Ammon's horn (tissue), 1 donor: ENCODE measurements at regions not wholly inside any gene's neighbourhood (a gene's known extent, or its start where the extent isn't known, plus 50 kb on each side); places are given as distances from the start of the nearest gene placed in this dataset.
"Not testable (repeated sequence)": the region's sequence is repeated elsewhere in the genome, so short reads cannot be mapped to it uniquely, and the experiment has no call there.

ENCODE experiments used
- DNase-seq: peaks from one replicate; pipeline ENCODE4 v3.0.0-alpha.2; 2016; ENCODE audit warnings: low spot score

GRCh38 chr5:113721171-113721570, 207.7 kb downstream of the YTHDC2 start:
- DNase-seq = no peak

- no peak for DNase-seq
These were observed 209.5 kb downstream of the YTHDC2 start for GRCh38 chr5:113723021-113723420.

GRCh38 chr5:113735751-113736150, 222.3 kb downstream of the YTHDC2 start:
- no peak for DNase-seq

- no peak for DNase-seq
These were observed 228.7 kb downstream of the YTHDC2 start for GRCh38 chr5:113742176-113742575.

GRCh38 chr5:113742639-113743038, 229.1 kb downstream of the YTHDC2 start:
- no peak for DNase-seq

GRCh38 chr5:113748403-113748802, 234.9 kb downstream of the YTHDC2 start:
- no peak for DNase-seq

GRCh38 chr5:113749334-113749733, 235.8 kb downstream of the YTHDC2 start:
- DNase-seq = no peak

GRCh38 chr5:113753182-113753581, 239.7 kb downstream of the YTHDC2 start:
- not testable (repeated sequence) for DNase-seq

- DNase-seq = no peak
These were observed 242.0 kb downstream of the YTHDC2 start for GRCh38 chr5:113755516-113755915.

GRCh38 chr5:113757508-113757907, 244.0 kb downstream of the YTHDC2 start:
- DNase-seq = no peak

GRCh38 chr5:113759505-113759904, 246.0 kb downstream of the YTHDC2 start:
- DNase-seq = no peak

- DNase-seq = no peak
These were observed 247.0 kb downstream of the YTHDC2 start for GRCh38 chr5:113760486-113760885.

- DNase-seq = no peak
These were observed 248.1 kb downstream of the YTHDC2 start for GRCh38 chr5:113761594-113761993.

- DNase-seq = no peak
These were observed 250.9 kb downstream of the YTHDC2 start for GRCh38 chr5:113764382-113764781.

- DNase-seq = not testable (repeated sequence)
These were observed 253.3 kb downstream of the YTHDC2 start for GRCh38 chr5:113766827-113767226.

GRCh38 chr5:113770648-113771047, 257.2 kb downstream of the YTHDC2 start:
- DNase-seq = no peak

- DNase-seq = no peak
These were observed 258.0 kb downstream of the YTHDC2 start for GRCh38 chr5:113771483-113771882.

GRCh38 chr5:113776168-113776567, 262.7 kb downstream of the YTHDC2 start:
- DNase-seq = no peak

GRCh38 chr5:113776832-113777525, 263.5 kb downstream of the YTHDC2 start:
- DNase-seq = peak; percentile 7

- no peak for DNase-seq
These were observed 264.7 kb downstream of the YTHDC2 start for GRCh38 chr5:113778147-113778546.

GRCh38 chr5:113788141-113788655, 274.7 kb downstream of the YTHDC2 start:
- no peak for DNase-seq

GRCh38 chr5:113789769-113790168, 276.3 kb downstream of the YTHDC2 start:
- no peak for DNase-seq

- no peak for DNase-seq
These were observed 279.3 kb downstream of the YTHDC2 start for GRCh38 chr5:113792806-113793205.

GRCh38 chr5:113794981-113795380, 281.5 kb downstream of the YTHDC2 start:
- no peak for DNase-seq
